H1 (cell line): ENCODE measurements at regions not wholly inside any gene's neighbourhood (a gene's known extent, or its start where the extent isn't known, plus 50 kb on each side); places are given as distances from the start of the nearest gene placed in this dataset.

ENCODE experiments used
- CHD2 ChIP-seq: IDR thresholded peaks from 2 replicates; pipeline ENCODE4 v1.6.1; 2012; ENCODE audit warnings: low read length, improper control_type of control experiment
- EGR1 ChIP-seq: IDR thresholded peaks from 2 replicates; pipeline ENCODE4 v1.6.1; 2011; ENCODE audit warnings: low read depth, low read length, borderline replicate concordance
- GABPA ChIP-seq: IDR thresholded peaks from 2 replicates; pipeline ENCODE4 v1.6.1; 2011; ENCODE audit warnings: mild to moderate bottlenecking, low read length, moderate library complexity, borderline replicate concordance; ENCODE audit not compliant: insufficient read depth
- KDM1A ChIP-seq: fragments of 200-600, 300-600 bp; sonication (generic); IDR thresholded peaks from 2 replicates; pipeline ENCODE4 v1.7.1; 2016; ENCODE audit warnings: mild to moderate bottlenecking, low read length, borderline replicate concordance
- POLR2A ChIP-seq, 2 experiments: IDR thresholded peaks; 1 replicate in 1 of 2; 2 replicates in 1 of 2; pipeline ENCODE4 v1.6.1; 2011; ENCODE audit warnings: low read depth in 2 of 2, low read length in 2 of 2, mild to moderate bottlenecking in 2 of 2; ENCODE audit errors: control extremely low read depth in 1 of 2
- POLR2AphosphoS5 ChIP-seq: IDR thresholded peaks from 2 replicates; pipeline ENCODE4 v1.6.1; 2011; ENCODE audit warnings: low read depth, low read length
- RAD21 ChIP-seq, 2 experiments: IDR thresholded peaks in 1 of 2; conservative IDR thresholded peaks in 1 of 2; 2 replicates each; pipeline ENCODE4 v1.6.1; 2011; ENCODE audit warnings: low read depth in 2 of 2, low read length in 2 of 2, improper control_type of control experiment in 1 of 2, inconsistent platforms in 1 of 2, mild to moderate bottlenecking in 1 of 2, moderate library complexity in 1 of 2
- TBP ChIP-seq: IDR thresholded peaks from 2 replicates; pipeline ENCODE4 v1.6.1; 2011; ENCODE audit warnings: low read depth, low read length, improper control_type of control experiment
- YY1 ChIP-seq: IDR thresholded peaks from 2 replicates; pipeline ENCODE4 v1.6.1; 2011; ENCODE audit warnings: low read depth, mild to moderate bottlenecking, low read length
- TF ChIP-seq, protein P1 (sequence below), 3 experiments: IDR thresholded peaks; 1 replicate in 2 of 3; 2 replicates in 1 of 3; pipeline versions ENCODE4 v1.5.1 to v1.6.1; 2011; ENCODE audit warnings: low read length in 3 of 3, mild to moderate bottlenecking in 3 of 3, inconsistent platforms in 2 of 3, low read depth in 1 of 3, moderate library complexity in 1 of 3; ENCODE audit not compliant: insufficient read depth in 1 of 3; ENCODE audit errors: control extremely low read depth in 1 of 3
- TF ChIP-seq, protein P2 (sequence below): IDR thresholded peaks from 2 replicates; pipeline ENCODE4 v1.6.1; 2012; ENCODE audit warnings: inconsistent platforms

DNA sequence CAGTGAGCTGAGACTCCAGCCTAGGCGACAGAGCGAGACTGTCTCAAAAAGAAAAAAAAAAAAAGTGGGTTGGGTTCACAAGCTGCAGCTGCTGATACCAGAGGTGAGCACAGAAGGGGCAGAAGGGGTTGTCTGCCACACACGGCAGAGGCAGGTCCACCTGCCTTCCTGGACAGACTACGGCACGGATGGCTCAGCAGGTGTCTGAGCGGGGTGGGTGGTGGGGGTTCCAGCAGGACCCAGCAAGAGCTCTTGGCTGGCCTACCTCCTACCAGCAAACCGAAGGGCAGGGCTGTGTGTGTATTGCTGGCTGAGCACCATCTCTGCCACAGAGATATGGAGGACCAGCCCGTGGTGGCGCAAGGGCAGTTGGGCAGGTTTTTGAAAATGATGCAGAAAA is 130.4 kb upstream of the ASB18 start:
- TF ChIP-seq, protein P1, sequence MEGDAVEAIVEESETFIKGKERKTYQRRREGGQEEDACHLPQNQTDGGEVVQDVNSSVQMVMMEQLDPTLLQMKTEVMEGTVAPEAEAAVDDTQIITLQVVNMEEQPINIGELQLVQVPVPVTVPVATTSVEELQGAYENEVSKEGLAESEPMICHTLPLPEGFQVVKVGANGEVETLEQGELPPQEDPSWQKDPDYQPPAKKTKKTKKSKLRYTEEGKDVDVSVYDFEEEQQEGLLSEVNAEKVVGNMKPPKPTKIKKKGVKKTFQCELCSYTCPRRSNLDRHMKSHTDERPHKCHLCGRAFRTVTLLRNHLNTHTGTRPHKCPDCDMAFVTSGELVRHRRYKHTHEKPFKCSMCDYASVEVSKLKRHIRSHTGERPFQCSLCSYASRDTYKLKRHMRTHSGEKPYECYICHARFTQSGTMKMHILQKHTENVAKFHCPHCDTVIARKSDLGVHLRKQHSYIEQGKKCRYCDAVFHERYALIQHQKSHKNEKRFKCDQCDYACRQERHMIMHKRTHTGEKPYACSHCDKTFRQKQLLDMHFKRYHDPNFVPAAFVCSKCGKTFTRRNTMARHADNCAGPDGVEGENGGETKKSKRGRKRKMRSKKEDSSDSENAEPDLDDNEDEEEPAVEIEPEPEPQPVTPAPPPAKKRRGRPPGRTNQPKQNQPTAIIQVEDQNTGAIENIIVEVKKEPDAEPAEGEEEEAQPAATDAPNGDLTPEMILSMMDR (IDR thresholded peaks at IDR 0.05; ENCODE audit: control extremely low read depth in 1 of 3, insufficient read depth in 1 of 3, low read depth in 1 of 3, low read length in 3 of 3), result no peak
- TF ChIP-seq EGR1, result no peak
- no peak for TF ChIP-seq CHD2
- TF ChIP-seq POLR2A (IDR thresholded peaks at IDR 0.05; ENCODE audit: control extremely low read depth in 1 of 2, low read depth in 2 of 2, low read length in 2 of 2), result no peak
- no peak for TF ChIP-seq TBP
- no peak for TF ChIP-seq RAD21 (IDR thresholded peaks at IDR 0.05 in 1 of 2, conservative IDR thresholded peaks at IDR 0.05 in 1 of 2; ENCODE audit: low read depth in 2 of 2, low read length in 2 of 2)
- TF ChIP-seq GABPA, result no peak
- no peak for TF ChIP-seq KDM1A
- no peak for TF ChIP-seq POLR2AphosphoS5
- no peak for TF ChIP-seq YY1
- TF ChIP-seq, protein P2, sequence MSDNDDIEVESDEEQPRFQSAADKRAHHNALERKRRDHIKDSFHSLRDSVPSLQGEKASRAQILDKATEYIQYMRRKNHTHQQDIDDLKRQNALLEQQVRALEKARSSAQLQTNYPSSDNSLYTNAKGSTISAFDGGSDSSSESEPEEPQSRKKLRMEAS, result no peak
